Stimulated activated naive CD8-positive, alpha-beta T cell treated with anti-CD3 and anti-CD28 coated beads, Interleukin-15, Interleukin-2, amounts not matched to agents 100 ng/mL and 50 ng/mL, for 24 hours (primary cell): ENCODE measurements at regions not wholly inside any gene's neighbourhood (a gene's known extent, or its start where the extent isn't known, plus 50 kb on each side); places are given as distances from the start of the nearest gene placed in this dataset.

Experiments
- H3K27ac Mint-ChIP-seq: one replicate; pipeline ENCODE4 v1.8.0; 2021; ENCODE audit warnings: mild to moderate bottlenecking, mixed read lengths
- H3K27me3 Mint-ChIP-seq: one replicate; pipeline ENCODE4 v1.8.0; 2021; ENCODE audit warnings: mixed read lengths
- H3K36me3 Mint-ChIP-seq: one replicate; pipeline ENCODE4 v1.8.0; 2021; ENCODE audit warnings: low read depth, mixed read lengths
- H3K4me1 Mint-ChIP-seq: one replicate; pipeline ENCODE4 v1.8.0; 2021; ENCODE audit warnings: low read depth, mixed read lengths
- H3K4me3 Mint-ChIP-seq: one replicate; pipeline ENCODE4 v1.8.0; 2021; ENCODE audit warnings: mild to moderate bottlenecking, mixed read lengths
- H3K9me3 Mint-ChIP-seq: one replicate; pipeline ENCODE4 v1.8.0; 2021; ENCODE audit warnings: mixed read lengths

GRCh38 chr4:181757098-181757497 lies 486.1 kb upstream of the TENM3 start:
- H3K9me3 Mint-ChIP-seq = peaks cover 4% of the 10 kb centered on the region
- H3K27me3 Mint-ChIP-seq = no peaks in the 10 kb centered on the region
- no peaks in the 10 kb centered on the region for H3K4me1 Mint-ChIP-seq
- H3K4me3 Mint-ChIP-seq = no peak overlapping the region
- H3K27ac Mint-ChIP-seq = no peak overlapping the region
- no peaks in the 10 kb centered on the region for H3K36me3 Mint-ChIP-seq

- H3K4me1 Mint-ChIP-seq = no peaks in the 10 kb centered on the region
- no peaks in the 10 kb centered on the region for H3K36me3 Mint-ChIP-seq
- H3K4me3 Mint-ChIP-seq = no peak overlapping the region
- H3K27ac Mint-ChIP-seq = no peak overlapping the region
- H3K27me3 Mint-ChIP-seq = no peaks in the 10 kb centered on the region
- peaks cover 4% of the 10 kb centered on the region for H3K9me3 Mint-ChIP-seq
Measured at GRCh38 chr4:181757910-181758660, 485.1 kb upstream of the TENM3 start.

GRCh38 chr4:181760560-181760959 lies 482.6 kb upstream of the TENM3 start:
- H3K4me3 Mint-ChIP-seq = no peak overlapping the region
- peaks cover 4% of the 10 kb centered on the region for H3K9me3 Mint-ChIP-seq
- no peaks in the 10 kb centered on the region for H3K36me3 Mint-ChIP-seq
- H3K4me1 Mint-ChIP-seq = no peaks in the 10 kb centered on the region
- H3K27me3 Mint-ChIP-seq = no peaks in the 10 kb centered on the region
- no peak overlapping the region for H3K27ac Mint-ChIP-seq

- Mint-ChIP-seq H3K4me3 (no peak overlapping the region), H3K36me3 (no peaks in the 10 kb centered on the region), H3K27ac (no peak overlapping the region), H3K27me3 (no peaks in the 10 kb centered on the region), H3K4me1 (no peaks in the 10 kb centered on the region), H3K9me3 (peaks cover 4% of the 10 kb centered on the region)
Measured at GRCh38 chr4:181761156-181761555, 482.0 kb upstream of the TENM3 start.

- Mint-ChIP-seq H3K27me3 (no peaks in the 10 kb centered on the region), H3K4me3 (no peak overlapping the region), H3K9me3 (peaks cover 4% of the 10 kb centered on the region), H3K36me3 (no peaks in the 10 kb centered on the region), H3K4me1 (no peaks in the 10 kb centered on the region), H3K27ac (no peak overlapping the region)
Measured at GRCh38 chr4:181766061-181766548, 477.1 kb upstream of the TENM3 start.

- Mint-ChIP-seq H3K4me1 (no peaks in the 10 kb centered on the region), H3K27me3 (no peaks in the 10 kb centered on the region), H3K36me3 (no peaks in the 10 kb centered on the region), H3K4me3 (no peak overlapping the region), H3K9me3 (no peaks in the 10 kb centered on the region), H3K27ac (no peak overlapping the region)
Measured at GRCh38 chr4:181770971-181771370, 472.2 kb upstream of the TENM3 start.

- no peak overlapping the region for H3K27ac Mint-ChIP-seq
- peaks cover 9% of the 10 kb centered on the region for H3K9me3 Mint-ChIP-seq
- H3K4me1 Mint-ChIP-seq = no peaks in the 10 kb centered on the region
- no peak overlapping the region for H3K4me3 Mint-ChIP-seq
- H3K27me3 Mint-ChIP-seq = no peaks in the 10 kb centered on the region
- no peaks in the 10 kb centered on the region for H3K36me3 Mint-ChIP-seq
Measured at GRCh38 chr4:181775298-181775697, 467.9 kb upstream of the TENM3 start.

GRCh38 chr4:181776264-181777054 lies 466.7 kb upstream of the TENM3 start:
- H3K36me3 Mint-ChIP-seq = no peaks in the 10 kb centered on the region
- H3K4me1 Mint-ChIP-seq = no peaks in the 10 kb centered on the region
- no peaks in the 10 kb centered on the region for H3K27me3 Mint-ChIP-seq
- H3K27ac Mint-ChIP-seq = no peak overlapping the region
- no peak overlapping the region for H3K4me3 Mint-ChIP-seq
- peaks cover 9% of the 10 kb centered on the region for H3K9me3 Mint-ChIP-seq

- Mint-ChIP-seq H3K9me3 (peaks cover 11% of the 10 kb centered on the region), H3K4me1 (no peaks in the 10 kb centered on the region), H3K4me3 (no peak overlapping the region), H3K27ac (no peak overlapping the region), H3K36me3 (no peaks in the 10 kb centered on the region), H3K27me3 (no peaks in the 10 kb centered on the region)
Measured at GRCh38 chr4:181777518-181777917, 465.7 kb upstream of the TENM3 start.

- Mint-ChIP-seq H3K4me3 (no peak overlapping the region), H3K27me3 (no peaks in the 10 kb centered on the region), H3K4me1 (no peaks in the 10 kb centered on the region), H3K27ac (no peak overlapping the region), H3K36me3 (no peaks in the 10 kb centered on the region), H3K9me3 (peaks cover 19% of the 10 kb centered on the region)
Measured at GRCh38 chr4:181784881-181785280, 458.3 kb upstream of the TENM3 start.

- Mint-ChIP-seq H3K9me3 (peaks cover 10% of the 10 kb centered on the region), H3K4me1 (no peaks in the 10 kb centered on the region), H3K4me3 (no peak overlapping the region), H3K27ac (no peak overlapping the region), H3K36me3 (no peaks in the 10 kb centered on the region), H3K27me3 (no peaks in the 10 kb centered on the region)
Measured at GRCh38 chr4:181792641-181793040, 450.6 kb upstream of the TENM3 start.

- Mint-ChIP-seq H3K9me3 (peaks cover 10% of the 10 kb centered on the region), H3K4me3 (no peak overlapping the region), H3K36me3 (no peaks in the 10 kb centered on the region), H3K27ac (no peak overlapping the region), H3K27me3 (no peaks in the 10 kb centered on the region), H3K4me1 (no peaks in the 10 kb centered on the region)
Measured at GRCh38 chr4:181793096-181793495, 450.1 kb upstream of the TENM3 start.

- Mint-ChIP-seq H3K36me3 (no peaks in the 10 kb centered on the region), H3K27me3 (no peaks in the 10 kb centered on the region), H3K27ac (no peak overlapping the region), H3K4me1 (no peaks in the 10 kb centered on the region), H3K9me3 (peaks cover 10% of the 10 kb centered on the region), H3K4me3 (no peak overlapping the region)
Measured at GRCh38 chr4:181796502-181796901, 446.7 kb upstream of the TENM3 start.

GRCh38 chr4:181798536-181798935 lies 444.7 kb upstream of the TENM3 start:
- Mint-ChIP-seq H3K27me3 (no peaks in the 10 kb centered on the region), H3K27ac (no peak overlapping the region), H3K4me1 (no peaks in the 10 kb centered on the region), H3K4me3 (no peak overlapping the region), H3K9me3 (peaks cover 10% of the 10 kb centered on the region), H3K36me3 (no peaks in the 10 kb centered on the region)

- no peaks in the 10 kb centered on the region for H3K27me3 Mint-ChIP-seq
- peaks cover 5% of the 10 kb centered on the region for H3K9me3 Mint-ChIP-seq
- H3K27ac Mint-ChIP-seq = no peak overlapping the region
- H3K36me3 Mint-ChIP-seq = no peaks in the 10 kb centered on the region
- H3K4me3 Mint-ChIP-seq = no peak overlapping the region
- no peaks in the 10 kb centered on the region for H3K4me1 Mint-ChIP-seq
Measured at GRCh38 chr4:181799561-181800069, 443.6 kb upstream of the TENM3 start.
